Neural cell (in vitro differentiated cells): ENCODE measurements at regions not wholly inside any gene's neighbourhood (a gene's known extent, or its start where the extent isn't known, plus 50 kb on each side); places are given as distances from the start of the nearest gene placed in this dataset.

Experiments used
- H2AFZ ChIP-seq: fragments of 200-600, 300-800 bp; sonication (generic), shearing (Covaris generic); 2 replicates; pipeline ENCODE4 v1.6.0; 2014; ENCODE audit warnings: low read depth, mild to moderate bottlenecking, antibody characterized with exemption, low read length, moderate library complexity
- H3F3A ChIP-seq: fragments of 200-600 bp; shearing (Covaris generic); 2 replicates; pipeline ENCODE4 v1.6.1; 2016; ENCODE audit warnings: mild to moderate bottlenecking, moderate library complexity, mixed read lengths, antibody characterized with exemption, low read length; ENCODE audit not compliant: insufficient read depth, poor library complexity, severe bottlenecking
- H3K27ac ChIP-seq: fragments of 200-600, 300-800 bp; sonication (generic), shearing (Covaris generic); 2 replicates; pipeline ENCODE4 v1.5.1; 2014; ENCODE audit warnings: mild to moderate bottlenecking, low read length, moderate library complexity
- H3K27me3 ChIP-seq: fragments of 300-800, 200-600 bp; sonication (generic), shearing (Covaris generic); 2 replicates; pipeline ENCODE4 v1.6.0; 2014; ENCODE audit warnings: mild to moderate bottlenecking, low read depth, low read length, moderate library complexity; ENCODE audit not compliant: insufficient read depth
- H3K36me3 ChIP-seq: fragments of 300-800, 200-600 bp; sonication (generic), shearing (Covaris generic); 2 replicates; pipeline ENCODE4 v1.5.1; 2014; ENCODE audit warnings: mild to moderate bottlenecking, antibody characterized with exemption, low read length, moderate library complexity; ENCODE audit not compliant: insufficient read depth
- H3K4me2 ChIP-seq: fragments of 300-800, 200-600 bp; sonication (generic), shearing (Covaris generic); 2 replicates; pipeline ENCODE4 v1.6.0; 2014; ENCODE audit warnings: mild to moderate bottlenecking, low read length
- H3K4me3 ChIP-seq: fragments of 300-800, 200-600 bp; sonication (generic), shearing (Covaris generic); 2 replicates; pipeline ENCODE4 v1.5.1; 2014; ENCODE audit warnings: mild to moderate bottlenecking, low read length, moderate library complexity
- H3K79me2 ChIP-seq: fragments of 200-600 bp; shearing (Covaris generic); replicated peaks from 2 replicates; pipeline ENCODE4 v1.6.0; 2014; ENCODE audit warnings: mild to moderate bottlenecking, low read length, moderate library complexity; ENCODE audit not compliant: insufficient read depth
- H3K9ac ChIP-seq: fragments of 300-800, 200-600 bp; sonication (generic), shearing (Covaris generic); 2 replicates; pipeline ENCODE4 v1.6.1; 2016; ENCODE audit warnings: mild to moderate bottlenecking, low read length, mixed read lengths
- H3K9me2 ChIP-seq: fragments of 200-600 bp; shearing (Covaris generic); 2 replicates; pipeline ENCODE4 v1.6.1; 2016; ENCODE audit warnings: mild to moderate bottlenecking, low read length, mixed read lengths; ENCODE audit not compliant: insufficient read depth
- H3K9me3 ChIP-seq: fragments of 200-600, 300-800 bp; sonication (generic), shearing (Covaris generic); 2 replicates; pipeline ENCODE4 v1.6.1; 2016; ENCODE audit warnings: mild to moderate bottlenecking, mixed run types, low read length, moderate library complexity, mixed read lengths
- H4K20me1 ChIP-seq: fragments of 200-600 bp; shearing (Covaris generic); 2 replicates; pipeline ENCODE4 v1.6.1; 2016; ENCODE audit warnings: mild to moderate bottlenecking, mixed run types; ENCODE audit not compliant: insufficient read depth
- EP300 ChIP-seq: fragments of 450-650 bp; conservative IDR thresholded peaks from 2 replicates; pipeline ENCODE4 v1.6.1; 2014; ENCODE audit warnings: antibody characterized with exemption, mild to moderate bottlenecking, moderate library complexity; ENCODE audit not compliant: poor library complexity, severe bottlenecking
- EZH2 ChIP-seq: fragments of 200-600, 300-800 bp; shearing (Covaris generic), sonication (generic); IDR thresholded peaks from 2 replicates; pipeline ENCODE4 v1.6.1; 2014; ENCODE audit warnings: antibody characterized with exemption, low read length, borderline replicate concordance, mild to moderate bottlenecking; ENCODE audit not compliant: insufficient read depth, poor library complexity, severe bottlenecking
- MXI1 ChIP-seq: fragments of 450-650 bp; conservative IDR thresholded peaks from 2 replicates; pipeline ENCODE4 v1.6.1; 2014; ENCODE audit warnings: antibody characterized with exemption, mild to moderate bottlenecking; ENCODE audit not compliant: poor library complexity, severe bottlenecking
- POLR2AphosphoS5 ChIP-seq: IDR thresholded peaks from 2 replicates; pipeline ENCODE4 v1.6.1; 2012
- RAD21 ChIP-seq: fragments of 450-650 bp; conservative IDR thresholded peaks from 2 replicates; pipeline ENCODE4 v1.6.1; 2014; ENCODE audit warnings: antibody characterized with exemption, mild to moderate bottlenecking, moderate library complexity
- SMC3 ChIP-seq: fragments of 450-650 bp; conservative IDR thresholded peaks from 2 replicates; pipeline ENCODE4 v1.6.1; 2014; ENCODE audit warnings: antibody characterized with exemption, mild to moderate bottlenecking, moderate library complexity; ENCODE audit not compliant: poor library complexity
- TAF1 ChIP-seq: IDR thresholded peaks from 2 replicates; pipeline ENCODE4 v1.6.1; 2012; ENCODE audit warnings: low read depth
- TF ChIP-seq, protein P1 (sequence below): fragments of 450-650 bp; IDR thresholded peaks from 2 replicates; pipeline ENCODE4 v1.5.1; 2014; ENCODE audit warnings: antibody characterized with exemption, mild to moderate bottlenecking, moderate library complexity; ENCODE audit not compliant: poor library complexity, severe bottlenecking
- TF ChIP-seq, protein P2 (sequence below): IDR thresholded peaks from 2 replicates; pipeline ENCODE4 v1.6.1; 2012; ENCODE audit warnings: borderline replicate concordance

DNA sequence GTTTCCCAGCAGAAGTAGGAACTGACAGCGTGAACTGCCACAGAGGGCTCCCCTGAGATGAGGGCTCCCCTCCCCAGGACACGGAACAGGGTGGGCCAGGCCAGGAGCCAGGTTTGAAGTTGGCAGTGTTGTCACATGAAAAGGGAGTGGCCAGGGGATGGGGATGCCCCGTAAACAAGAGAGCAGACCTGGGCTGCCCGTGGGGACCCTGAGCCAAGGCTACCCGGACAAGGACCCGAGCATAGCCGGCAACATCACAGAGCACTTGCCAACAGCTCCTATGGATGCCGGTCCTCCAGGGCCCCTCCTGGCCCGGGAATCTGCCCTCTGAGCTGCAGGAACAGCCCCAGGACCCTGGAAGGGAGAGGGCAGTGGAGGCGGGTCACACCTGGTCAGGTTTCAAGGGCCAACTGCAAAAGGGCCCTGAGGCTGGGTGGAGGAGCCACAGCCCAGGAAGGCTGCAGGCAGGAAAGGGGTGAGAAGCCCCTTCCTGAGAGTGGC lies 102.1 kb downstream of the CPZ start:
- Histone ChIP-seq H3K4me2 (no peak overlapping the region), H3K4me3 (no peak overlapping the region), H3F3A (no peaks in the 10 kb centered on the region), H3K9me3 (no peaks in the 10 kb centered on the region), H3K79me2 (no peaks in the 10 kb centered on the region), H3K9ac (no peak overlapping the region), H3K27me3 (no peaks in the 10 kb centered on the region), H4K20me1 (no peaks in the 10 kb centered on the region), H3K27ac (no peak overlapping the region), H3K9me2 (no peaks in the 10 kb centered on the region), H2AFZ (no peak overlapping the region), H3K36me3 (no peaks in the 10 kb centered on the region)
- no peak for TF ChIP-seq TAF1
- no peak for TF ChIP-seq SMC3
- no peak for TF ChIP-seq POLR2AphosphoS5
- TF ChIP-seq, protein P1, sequence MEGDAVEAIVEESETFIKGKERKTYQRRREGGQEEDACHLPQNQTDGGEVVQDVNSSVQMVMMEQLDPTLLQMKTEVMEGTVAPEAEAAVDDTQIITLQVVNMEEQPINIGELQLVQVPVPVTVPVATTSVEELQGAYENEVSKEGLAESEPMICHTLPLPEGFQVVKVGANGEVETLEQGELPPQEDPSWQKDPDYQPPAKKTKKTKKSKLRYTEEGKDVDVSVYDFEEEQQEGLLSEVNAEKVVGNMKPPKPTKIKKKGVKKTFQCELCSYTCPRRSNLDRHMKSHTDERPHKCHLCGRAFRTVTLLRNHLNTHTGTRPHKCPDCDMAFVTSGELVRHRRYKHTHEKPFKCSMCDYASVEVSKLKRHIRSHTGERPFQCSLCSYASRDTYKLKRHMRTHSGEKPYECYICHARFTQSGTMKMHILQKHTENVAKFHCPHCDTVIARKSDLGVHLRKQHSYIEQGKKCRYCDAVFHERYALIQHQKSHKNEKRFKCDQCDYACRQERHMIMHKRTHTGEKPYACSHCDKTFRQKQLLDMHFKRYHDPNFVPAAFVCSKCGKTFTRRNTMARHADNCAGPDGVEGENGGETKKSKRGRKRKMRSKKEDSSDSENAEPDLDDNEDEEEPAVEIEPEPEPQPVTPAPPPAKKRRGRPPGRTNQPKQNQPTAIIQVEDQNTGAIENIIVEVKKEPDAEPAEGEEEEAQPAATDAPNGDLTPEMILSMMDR, result no peak
- TF ChIP-seq MXI1, result no peak
- no peak for TF ChIP-seq EP300
- no peak for TF ChIP-seq RAD21
- no peak for TF ChIP-seq EZH2
- TF ChIP-seq, protein P2, sequence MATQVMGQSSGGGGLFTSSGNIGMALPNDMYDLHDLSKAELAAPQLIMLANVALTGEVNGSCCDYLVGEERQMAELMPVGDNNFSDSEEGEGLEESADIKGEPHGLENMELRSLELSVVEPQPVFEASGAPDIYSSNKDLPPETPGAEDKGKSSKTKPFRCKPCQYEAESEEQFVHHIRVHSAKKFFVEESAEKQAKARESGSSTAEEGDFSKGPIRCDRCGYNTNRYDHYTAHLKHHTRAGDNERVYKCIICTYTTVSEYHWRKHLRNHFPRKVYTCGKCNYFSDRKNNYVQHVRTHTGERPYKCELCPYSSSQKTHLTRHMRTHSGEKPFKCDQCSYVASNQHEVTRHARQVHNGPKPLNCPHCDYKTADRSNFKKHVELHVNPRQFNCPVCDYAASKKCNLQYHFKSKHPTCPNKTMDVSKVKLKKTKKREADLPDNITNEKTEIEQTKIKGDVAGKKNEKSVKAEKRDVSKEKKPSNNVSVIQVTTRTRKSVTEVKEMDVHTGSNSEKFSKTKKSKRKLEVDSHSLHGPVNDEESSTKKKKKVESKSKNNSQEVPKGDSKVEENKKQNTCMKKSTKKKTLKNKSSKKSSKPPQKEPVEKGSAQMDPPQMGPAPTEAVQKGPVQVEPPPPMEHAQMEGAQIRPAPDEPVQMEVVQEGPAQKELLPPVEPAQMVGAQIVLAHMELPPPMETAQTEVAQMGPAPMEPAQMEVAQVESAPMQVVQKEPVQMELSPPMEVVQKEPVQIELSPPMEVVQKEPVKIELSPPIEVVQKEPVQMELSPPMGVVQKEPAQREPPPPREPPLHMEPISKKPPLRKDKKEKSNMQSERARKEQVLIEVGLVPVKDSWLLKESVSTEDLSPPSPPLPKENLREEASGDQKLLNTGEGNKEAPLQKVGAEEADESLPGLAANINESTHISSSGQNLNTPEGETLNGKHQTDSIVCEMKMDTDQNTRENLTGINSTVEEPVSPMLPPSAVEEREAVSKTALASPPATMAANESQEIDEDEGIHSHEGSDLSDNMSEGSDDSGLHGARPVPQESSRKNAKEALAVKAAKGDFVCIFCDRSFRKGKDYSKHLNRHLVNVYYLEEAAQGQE, result no peak

DNA sequence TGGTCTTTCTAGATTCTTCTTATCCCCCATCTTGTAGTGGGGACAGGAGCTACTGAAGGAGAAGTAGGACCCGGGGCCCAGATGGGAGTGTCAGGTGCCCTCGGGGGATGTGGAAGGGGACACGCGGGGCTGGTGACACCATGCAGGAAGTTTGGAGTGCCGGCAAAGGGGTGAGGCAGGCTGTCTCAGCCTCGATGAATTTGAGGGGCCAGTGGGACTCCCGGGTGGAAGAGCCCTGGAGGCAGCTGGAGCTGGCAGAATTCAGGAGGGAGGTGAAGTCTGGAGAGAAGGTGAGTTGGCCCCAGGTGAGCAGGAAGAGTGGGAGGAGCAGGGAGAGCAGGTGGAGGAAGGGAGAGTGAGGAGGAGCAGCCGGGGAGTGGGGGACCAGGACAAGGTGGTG lies 101.7 kb downstream of the CPZ start:
- no peak overlapping the region for H3K27ac ChIP-seq
- no peaks in the 10 kb centered on the region for H4K20me1 ChIP-seq
- no peak overlapping the region for H3K4me2 ChIP-seq
- no peaks in the 10 kb centered on the region for H3K9me3 ChIP-seq
- H3K36me3 ChIP-seq, result no peaks in the 10 kb centered on the region
- TF ChIP-seq, protein P2, result no peak
- TF ChIP-seq TAF1 (no peak), POLR2AphosphoS5 (no peak), EZH2 (no peak), SMC3 (no peak), RAD21 (no peak), EP300 (no peak), MXI1 (no peak)
- TF ChIP-seq, protein P1, result no peak
- H3K4me3 ChIP-seq, result no peak overlapping the region
- no peaks in the 10 kb centered on the region for H3K27me3 ChIP-seq
- no peak overlapping the region for H2AFZ ChIP-seq
- H3K9ac ChIP-seq, result no peak overlapping the region
- H3K9me2 ChIP-seq, result no peaks in the 10 kb centered on the region
- H3K79me2 ChIP-seq, result no peaks in the 10 kb centered on the region
- H3F3A ChIP-seq, result no peaks in the 10 kb centered on the region
